ENCODE measurements at regions not wholly inside any gene's neighbourhood (a gene's known extent, or its start where the extent isn't known, plus 50 kb on each side); places are given as distances from the start of the nearest gene placed in this dataset.

DNA sequence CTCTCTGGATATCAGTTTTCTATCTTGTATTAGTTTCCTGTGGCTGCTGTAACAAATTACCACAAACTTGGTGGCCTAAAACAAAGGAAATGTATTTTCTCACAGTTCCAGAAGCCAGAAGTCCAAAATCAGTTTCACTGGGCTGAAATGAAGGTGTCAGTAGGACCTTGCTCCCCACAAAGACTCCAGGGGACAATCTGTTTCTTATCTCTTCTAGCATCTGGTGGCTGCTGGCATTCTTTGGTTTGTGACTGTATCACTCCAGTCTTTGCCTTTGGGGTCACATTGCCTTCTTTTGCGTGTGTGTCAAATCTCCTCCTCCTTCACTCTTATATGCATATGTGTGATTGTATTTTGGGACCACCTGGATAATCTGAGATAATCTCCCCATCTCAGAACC is 153.0 kb upstream of the PRPS1L1 start (continued):
- TF ChIP-seq RELA (IDR thresholded peaks at IDR 0.05; ENCODE audit: borderline replicate concordance, partially characterized antibody) (no peak), DPF2 (IDR thresholded peaks at IDR 0.05) (no peak), NFYA (IDR thresholded peaks at IDR 0.05; ENCODE audit: borderline replicate concordance, low read depth, low read length) (no peak), SREBF1 (IDR thresholded peaks at IDR 0.05; ENCODE audit: low read length) (no peak), EP300 (IDR thresholded peaks at IDR 0.05; ENCODE audit: borderline replicate concordance in 1 of 2, control insufficient read depth in 1 of 2, low read depth in 2 of 2, low read length in 2 of 2) (no peak), BCLAF1 (IDR thresholded peaks at IDR 0.05) (no peak), MYB (IDR thresholded peaks at IDR 0.05; ENCODE audit: borderline replicate concordance, low read depth, low read length) (no peak), CREB1 (IDR thresholded peaks at IDR 0.05; ENCODE audit: low read depth) (no peak), JUNB (IDR thresholded peaks at IDR 0.05) (no peak), NR2F1 (conservative IDR thresholded peaks at IDR 0.05) (no peak)
- TF ChIP-seq, protein P1, sequence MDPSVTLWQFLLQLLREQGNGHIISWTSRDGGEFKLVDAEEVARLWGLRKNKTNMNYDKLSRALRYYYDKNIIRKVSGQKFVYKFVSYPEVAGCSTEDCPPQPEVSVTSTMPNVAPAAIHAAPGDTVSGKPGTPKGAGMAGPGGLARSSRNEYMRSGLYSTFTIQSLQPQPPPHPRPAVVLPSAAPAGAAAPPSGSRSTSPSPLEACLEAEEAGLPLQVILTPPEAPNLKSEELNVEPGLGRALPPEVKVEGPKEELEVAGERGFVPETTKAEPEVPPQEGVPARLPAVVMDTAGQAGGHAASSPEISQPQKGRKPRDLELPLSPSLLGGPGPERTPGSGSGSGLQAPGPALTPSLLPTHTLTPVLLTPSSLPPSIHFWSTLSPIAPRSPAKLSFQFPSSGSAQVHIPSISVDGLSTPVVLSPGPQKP (IDR thresholded peaks at IDR 0.05; ENCODE audit: low read depth, low read length) = no peak
